ENCODE measurements at regions not wholly inside any gene's neighbourhood (a gene's known extent, or its start where the extent isn't known, plus 50 kb on each side); places are given as distances from the start of the nearest gene placed in this dataset.

DNA sequence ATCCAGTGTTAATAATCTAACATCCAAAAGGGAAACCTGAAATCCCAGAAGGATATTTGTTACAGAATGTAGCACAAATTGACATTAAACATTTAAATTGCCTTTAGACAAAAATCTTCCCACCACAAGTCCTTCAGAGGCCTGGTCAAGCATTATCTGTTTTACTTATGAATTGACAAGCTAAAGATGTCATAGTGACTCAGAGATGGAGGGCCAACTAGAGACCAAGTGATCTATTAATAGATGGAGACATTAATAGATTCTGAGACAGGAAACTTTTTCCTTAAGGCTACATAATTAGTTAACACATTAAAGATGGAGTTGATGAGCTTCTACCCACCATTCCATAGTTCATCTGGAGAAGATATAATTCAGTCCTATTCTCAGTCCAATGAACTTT is 526.2 kb downstream of the IRS1 start:
- TF ChIP-seq, protein P1, sequence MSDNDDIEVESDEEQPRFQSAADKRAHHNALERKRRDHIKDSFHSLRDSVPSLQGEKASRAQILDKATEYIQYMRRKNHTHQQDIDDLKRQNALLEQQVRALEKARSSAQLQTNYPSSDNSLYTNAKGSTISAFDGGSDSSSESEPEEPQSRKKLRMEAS (IDR thresholded peaks at IDR 0.05) = no peak
- TF ChIP-seq, protein P2, sequence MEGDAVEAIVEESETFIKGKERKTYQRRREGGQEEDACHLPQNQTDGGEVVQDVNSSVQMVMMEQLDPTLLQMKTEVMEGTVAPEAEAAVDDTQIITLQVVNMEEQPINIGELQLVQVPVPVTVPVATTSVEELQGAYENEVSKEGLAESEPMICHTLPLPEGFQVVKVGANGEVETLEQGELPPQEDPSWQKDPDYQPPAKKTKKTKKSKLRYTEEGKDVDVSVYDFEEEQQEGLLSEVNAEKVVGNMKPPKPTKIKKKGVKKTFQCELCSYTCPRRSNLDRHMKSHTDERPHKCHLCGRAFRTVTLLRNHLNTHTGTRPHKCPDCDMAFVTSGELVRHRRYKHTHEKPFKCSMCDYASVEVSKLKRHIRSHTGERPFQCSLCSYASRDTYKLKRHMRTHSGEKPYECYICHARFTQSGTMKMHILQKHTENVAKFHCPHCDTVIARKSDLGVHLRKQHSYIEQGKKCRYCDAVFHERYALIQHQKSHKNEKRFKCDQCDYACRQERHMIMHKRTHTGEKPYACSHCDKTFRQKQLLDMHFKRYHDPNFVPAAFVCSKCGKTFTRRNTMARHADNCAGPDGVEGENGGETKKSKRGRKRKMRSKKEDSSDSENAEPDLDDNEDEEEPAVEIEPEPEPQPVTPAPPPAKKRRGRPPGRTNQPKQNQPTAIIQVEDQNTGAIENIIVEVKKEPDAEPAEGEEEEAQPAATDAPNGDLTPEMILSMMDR (IDR thresholded peaks at IDR 0.05; ENCODE audit: low read depth, low read length, missing input control) = no peak
- TF ChIP-seq JUND (IDR thresholded peaks at IDR 0.05) (no peak), YY1 (IDR thresholded peaks at IDR 0.05) (no peak), FOXA1 (IDR thresholded peaks at IDR 0.05) (no peak), RAD21 (IDR thresholded peaks at IDR 0.05) (no peak), SP1 (IDR thresholded peaks at IDR 0.05) (no peak), HNF4A (conservative IDR thresholded peaks at IDR 0.05) (no peak), TAF1 (conservative IDR thresholded peaks at IDR 0.05) (no peak), NR2F2 (IDR thresholded peaks at IDR 0.05) (no peak)
- TF ChIP-seq, protein P3, sequence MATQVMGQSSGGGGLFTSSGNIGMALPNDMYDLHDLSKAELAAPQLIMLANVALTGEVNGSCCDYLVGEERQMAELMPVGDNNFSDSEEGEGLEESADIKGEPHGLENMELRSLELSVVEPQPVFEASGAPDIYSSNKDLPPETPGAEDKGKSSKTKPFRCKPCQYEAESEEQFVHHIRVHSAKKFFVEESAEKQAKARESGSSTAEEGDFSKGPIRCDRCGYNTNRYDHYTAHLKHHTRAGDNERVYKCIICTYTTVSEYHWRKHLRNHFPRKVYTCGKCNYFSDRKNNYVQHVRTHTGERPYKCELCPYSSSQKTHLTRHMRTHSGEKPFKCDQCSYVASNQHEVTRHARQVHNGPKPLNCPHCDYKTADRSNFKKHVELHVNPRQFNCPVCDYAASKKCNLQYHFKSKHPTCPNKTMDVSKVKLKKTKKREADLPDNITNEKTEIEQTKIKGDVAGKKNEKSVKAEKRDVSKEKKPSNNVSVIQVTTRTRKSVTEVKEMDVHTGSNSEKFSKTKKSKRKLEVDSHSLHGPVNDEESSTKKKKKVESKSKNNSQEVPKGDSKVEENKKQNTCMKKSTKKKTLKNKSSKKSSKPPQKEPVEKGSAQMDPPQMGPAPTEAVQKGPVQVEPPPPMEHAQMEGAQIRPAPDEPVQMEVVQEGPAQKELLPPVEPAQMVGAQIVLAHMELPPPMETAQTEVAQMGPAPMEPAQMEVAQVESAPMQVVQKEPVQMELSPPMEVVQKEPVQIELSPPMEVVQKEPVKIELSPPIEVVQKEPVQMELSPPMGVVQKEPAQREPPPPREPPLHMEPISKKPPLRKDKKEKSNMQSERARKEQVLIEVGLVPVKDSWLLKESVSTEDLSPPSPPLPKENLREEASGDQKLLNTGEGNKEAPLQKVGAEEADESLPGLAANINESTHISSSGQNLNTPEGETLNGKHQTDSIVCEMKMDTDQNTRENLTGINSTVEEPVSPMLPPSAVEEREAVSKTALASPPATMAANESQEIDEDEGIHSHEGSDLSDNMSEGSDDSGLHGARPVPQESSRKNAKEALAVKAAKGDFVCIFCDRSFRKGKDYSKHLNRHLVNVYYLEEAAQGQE (IDR thresholded peaks at IDR 0.05) = no peak
- TF ChIP-seq, protein P4, sequence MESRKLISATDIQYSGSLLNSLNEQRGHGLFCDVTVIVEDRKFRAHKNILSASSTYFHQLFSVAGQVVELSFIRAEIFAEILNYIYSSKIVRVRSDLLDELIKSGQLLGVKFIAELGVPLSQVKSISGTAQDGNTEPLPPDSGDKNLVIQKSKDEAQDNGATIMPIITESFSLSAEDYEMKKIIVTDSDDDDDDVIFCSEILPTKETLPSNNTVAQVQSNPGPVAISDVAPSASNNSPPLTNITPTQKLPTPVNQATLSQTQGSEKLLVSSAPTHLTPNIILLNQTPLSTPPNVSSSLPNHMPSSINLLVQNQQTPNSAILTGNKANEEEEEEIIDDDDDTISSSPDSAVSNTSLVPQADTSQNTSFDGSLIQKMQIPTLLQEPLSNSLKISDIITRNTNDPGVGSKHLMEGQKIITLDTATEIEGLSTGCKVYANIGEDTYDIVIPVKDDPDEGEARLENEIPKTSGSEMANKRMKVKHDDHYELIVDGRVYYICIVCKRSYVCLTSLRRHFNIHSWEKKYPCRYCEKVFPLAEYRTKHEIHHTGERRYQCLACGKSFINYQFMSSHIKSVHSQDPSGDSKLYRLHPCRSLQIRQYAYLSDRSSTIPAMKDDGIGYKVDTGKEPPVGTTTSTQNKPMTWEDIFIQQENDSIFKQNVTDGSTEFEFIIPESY (IDR thresholded peaks at IDR 0.05) = no peak

Data from liver (tissue), 3 donors.